ENCODE measurements at regions not wholly inside any gene's neighbourhood (a gene's known extent, or its start where the extent isn't known, plus 50 kb on each side); places are given as distances from the start of the nearest gene placed in this dataset.

DNA sequence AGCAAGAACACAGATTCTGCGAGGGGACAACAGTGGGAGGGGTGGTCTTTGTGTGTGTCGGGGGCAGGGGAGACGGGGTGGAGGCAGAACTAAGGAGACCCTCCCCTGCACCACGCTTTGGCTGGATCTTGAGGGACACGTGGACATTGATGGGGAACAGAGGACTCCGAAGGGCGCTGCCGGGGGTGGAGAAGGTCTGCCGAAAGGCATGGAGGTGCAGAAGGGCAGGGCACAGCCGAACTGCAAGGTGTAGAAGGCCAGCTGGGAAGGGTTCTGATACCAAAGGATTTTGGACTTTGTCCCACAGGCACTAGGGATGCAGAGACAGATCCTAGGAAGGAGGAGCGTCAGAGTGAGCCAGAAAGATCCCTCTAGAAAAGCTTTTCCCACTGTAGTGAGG lies 107.7 kb upstream of the SYT13 start:
- peaks cover 4% of the 10 kb centered on the region; the same call in 1 of the 2 replicates for H3K27me3 ChIP-seq (ENCODE audit: control insufficient read depth, insufficient read depth, low read length)
- in situ Hi-C loops (cut with HindIII; ENCODE audit: low pct_unique_long_range_greater_than_20kb, low sequenced_read_pairs), result no loop called here
- no peak for ATAC-seq

DNA sequence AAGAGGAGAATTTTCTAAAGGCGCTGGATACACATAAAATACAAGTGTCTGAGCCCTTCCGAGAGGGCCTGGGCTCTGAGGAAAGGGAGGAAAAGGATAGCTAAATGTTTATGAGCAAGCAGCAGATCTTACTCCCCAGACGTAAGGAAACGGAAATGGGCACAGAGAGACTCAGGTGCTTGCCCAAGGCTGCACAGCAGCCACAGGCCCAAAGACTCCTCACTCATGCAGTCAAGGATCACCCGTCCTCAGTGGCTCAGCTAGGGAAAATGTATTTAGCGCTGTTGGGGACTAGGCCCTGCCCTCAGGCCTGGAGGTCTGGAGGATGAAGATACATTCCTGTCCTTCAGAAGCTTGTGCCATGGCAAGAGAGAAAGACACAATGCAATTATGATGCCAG lies 107.2 kb upstream of the SYT13 start:
- ATAC-seq (no peak), DNase-seq (ENCODE audit: low read depth, low spot score) (no peak)
- H3K27me3 ChIP-seq (ENCODE audit: control insufficient read depth, insufficient read depth, low read length), result peaks cover 4% of the 10 kb centered on the region; the same call in 1 of the 2 replicates
- H3K4me3 ChIP-seq (ENCODE audit: low read depth in 2 of 2, low read length in 2 of 2), result no peak overlapping the region
- TF ChIP-seq, protein P1, sequence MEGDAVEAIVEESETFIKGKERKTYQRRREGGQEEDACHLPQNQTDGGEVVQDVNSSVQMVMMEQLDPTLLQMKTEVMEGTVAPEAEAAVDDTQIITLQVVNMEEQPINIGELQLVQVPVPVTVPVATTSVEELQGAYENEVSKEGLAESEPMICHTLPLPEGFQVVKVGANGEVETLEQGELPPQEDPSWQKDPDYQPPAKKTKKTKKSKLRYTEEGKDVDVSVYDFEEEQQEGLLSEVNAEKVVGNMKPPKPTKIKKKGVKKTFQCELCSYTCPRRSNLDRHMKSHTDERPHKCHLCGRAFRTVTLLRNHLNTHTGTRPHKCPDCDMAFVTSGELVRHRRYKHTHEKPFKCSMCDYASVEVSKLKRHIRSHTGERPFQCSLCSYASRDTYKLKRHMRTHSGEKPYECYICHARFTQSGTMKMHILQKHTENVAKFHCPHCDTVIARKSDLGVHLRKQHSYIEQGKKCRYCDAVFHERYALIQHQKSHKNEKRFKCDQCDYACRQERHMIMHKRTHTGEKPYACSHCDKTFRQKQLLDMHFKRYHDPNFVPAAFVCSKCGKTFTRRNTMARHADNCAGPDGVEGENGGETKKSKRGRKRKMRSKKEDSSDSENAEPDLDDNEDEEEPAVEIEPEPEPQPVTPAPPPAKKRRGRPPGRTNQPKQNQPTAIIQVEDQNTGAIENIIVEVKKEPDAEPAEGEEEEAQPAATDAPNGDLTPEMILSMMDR (IDR thresholded peaks at IDR 0.05), result no peak
- TF ChIP-seq TCF7L2 (IDR thresholded peaks at IDR 0.05; ENCODE audit: low read depth, low read length), result no peak
- no peak for TF ChIP-seq SIN3A (IDR thresholded peaks at IDR 0.05; ENCODE audit: borderline replicate concordance, insufficient read depth, low read depth, low read length)
- TF ChIP-seq POLR2AphosphoS5 (IDR thresholded peaks at IDR 0.05; ENCODE audit: low read depth, low read length), result no peak
- TF ChIP-seq, protein P2, sequence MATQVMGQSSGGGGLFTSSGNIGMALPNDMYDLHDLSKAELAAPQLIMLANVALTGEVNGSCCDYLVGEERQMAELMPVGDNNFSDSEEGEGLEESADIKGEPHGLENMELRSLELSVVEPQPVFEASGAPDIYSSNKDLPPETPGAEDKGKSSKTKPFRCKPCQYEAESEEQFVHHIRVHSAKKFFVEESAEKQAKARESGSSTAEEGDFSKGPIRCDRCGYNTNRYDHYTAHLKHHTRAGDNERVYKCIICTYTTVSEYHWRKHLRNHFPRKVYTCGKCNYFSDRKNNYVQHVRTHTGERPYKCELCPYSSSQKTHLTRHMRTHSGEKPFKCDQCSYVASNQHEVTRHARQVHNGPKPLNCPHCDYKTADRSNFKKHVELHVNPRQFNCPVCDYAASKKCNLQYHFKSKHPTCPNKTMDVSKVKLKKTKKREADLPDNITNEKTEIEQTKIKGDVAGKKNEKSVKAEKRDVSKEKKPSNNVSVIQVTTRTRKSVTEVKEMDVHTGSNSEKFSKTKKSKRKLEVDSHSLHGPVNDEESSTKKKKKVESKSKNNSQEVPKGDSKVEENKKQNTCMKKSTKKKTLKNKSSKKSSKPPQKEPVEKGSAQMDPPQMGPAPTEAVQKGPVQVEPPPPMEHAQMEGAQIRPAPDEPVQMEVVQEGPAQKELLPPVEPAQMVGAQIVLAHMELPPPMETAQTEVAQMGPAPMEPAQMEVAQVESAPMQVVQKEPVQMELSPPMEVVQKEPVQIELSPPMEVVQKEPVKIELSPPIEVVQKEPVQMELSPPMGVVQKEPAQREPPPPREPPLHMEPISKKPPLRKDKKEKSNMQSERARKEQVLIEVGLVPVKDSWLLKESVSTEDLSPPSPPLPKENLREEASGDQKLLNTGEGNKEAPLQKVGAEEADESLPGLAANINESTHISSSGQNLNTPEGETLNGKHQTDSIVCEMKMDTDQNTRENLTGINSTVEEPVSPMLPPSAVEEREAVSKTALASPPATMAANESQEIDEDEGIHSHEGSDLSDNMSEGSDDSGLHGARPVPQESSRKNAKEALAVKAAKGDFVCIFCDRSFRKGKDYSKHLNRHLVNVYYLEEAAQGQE (IDR thresholded peaks at IDR 0.05; ENCODE audit: insufficient read depth in 1 of 2, low read depth in 2 of 2, low read length in 1 of 2), result no peak
- ChIA-PET CTCF (no interaction called here), POLR2A (interaction anchor here (0.5 kb wide), 1 partner anchor 105 kb away, joined by 4 read pairs; no protein-coding TSS in a partner anchor)
- no peaks in the 10 kb centered on the region for H3K9me3 ChIP-seq (ENCODE audit: control insufficient read depth, insufficient read depth, low read depth, low read length)
- intact Hi-C loops (cut with micrococcal nuclease; ENCODE audit: unreplicated experiment) (no loop called here), in situ Hi-C loops (cut with HindIII; ENCODE audit: low pct_unique_long_range_greater_than_20kb, low sequenced_read_pairs) (no loop called here)
- H3K27ac ChIP-seq (ENCODE audit: low read length), result no peak overlapping the region
- BruUV-seq (replicated peaks), result no TSS peak
- no peaks in the 10 kb centered on the region for H3K4me1 ChIP-seq (ENCODE audit: control insufficient read depth, insufficient read depth, low read length)
- no peaks in the 10 kb centered on the region for H3K36me3 ChIP-seq (ENCODE audit: control insufficient read depth, insufficient read depth, low read length)

More for the DNA sequence above, 107.7 kb upstream of the SYT13 start:
- DNase-seq (ENCODE audit: low read depth, low spot score), result no peak
- Histone ChIP-seq H3K9me3 (ENCODE audit: control insufficient read depth, insufficient read depth, low read depth, low read length) (no peaks in the 10 kb centered on the region), H3K27ac (ENCODE audit: low read length) (no peak overlapping the region), H3K4me1 (ENCODE audit: control insufficient read depth, insufficient read depth, low read length) (no peaks in the 10 kb centered on the region), H3K36me3 (ENCODE audit: control insufficient read depth, insufficient read depth, low read length) (no peaks in the 10 kb centered on the region), H3K4me3 (ENCODE audit: low read depth in 2 of 2, low read length in 2 of 2) (no peak overlapping the region)
- ChIA-PET CTCF (no interaction called here), POLR2A (no interaction called here)
- TF ChIP-seq, protein P2 (IDR thresholded peaks at IDR 0.05; ENCODE audit: insufficient read depth in 1 of 2, low read depth in 2 of 2, low read length in 1 of 2), result no peak
- TF ChIP-seq POLR2AphosphoS5 (IDR thresholded peaks at IDR 0.05; ENCODE audit: low read depth, low read length) (no peak), SIN3A (IDR thresholded peaks at IDR 0.05; ENCODE audit: borderline replicate concordance, insufficient read depth, low read depth, low read length) (no peak), TCF7L2 (IDR thresholded peaks at IDR 0.05; ENCODE audit: low read depth, low read length) (no peak)
- TF ChIP-seq, protein P1 (IDR thresholded peaks at IDR 0.05), result no peak
- intact Hi-C loops (cut with micrococcal nuclease; ENCODE audit: unreplicated experiment), result no loop called here
- BruUV-seq (replicated peaks), result no TSS peak

All from Panc1 (cell line).